WTC11 (cell line): ENCODE measurements at regions not wholly inside any gene's neighbourhood (a gene's known extent, or its start where the extent isn't known, plus 50 kb on each side); places are given as distances from the start of the nearest gene placed in this dataset.

ENCODE experiments used
- ATAC-seq: fragments of 200-7000 bp; cut with Tn5 transposase; 2 replicates; pipeline ENCODE4 v1.10.0; 2021; ENCODE audit warnings: mild to moderate bottlenecking, moderate library complexity
- CTCF ChIA-PET: fragments of 300-600 bp; sonication (Branson Sonifier 250); formaldehyde crosslinking; loops from one replicate; lab custom pipeline; 2021; ENCODE audit warnings: antibody characterized with exemption; lab: Charles Lee
- POLR2A ChIA-PET: fragments of 350-600 bp; sonication (Branson Sonifier 250); formaldehyde crosslinking; loops from one replicate; lab custom pipeline; 2021; ENCODE audit warnings: antibody characterized with exemption; lab: Charles Lee
- DNase-seq: peaks from one replicate; pipeline ENCODE4 v3.0.0; 2021; ENCODE audit warnings: low spot score
- H3K27ac Mint-ChIP-seq: 2 replicates; pipeline ENCODE4 v1.8.0; 2021; ENCODE audit warnings: mixed read lengths
- H3K27me3 Mint-ChIP-seq: 2 replicates; pipeline ENCODE4 v1.8.0; 2021; ENCODE audit warnings: low read depth, mild to moderate bottlenecking, moderate library complexity, mixed read lengths
- H3K36me3 Mint-ChIP-seq: 2 replicates; pipeline ENCODE4 v1.8.0; 2021; ENCODE audit warnings: mixed read lengths
- H3K4me1 Mint-ChIP-seq: 2 replicates; pipeline ENCODE4 v1.8.0; 2022; ENCODE audit warnings: mixed read lengths
- H3K4me3 Mint-ChIP-seq: 2 replicates; pipeline ENCODE4 v1.8.0; 2021; ENCODE audit warnings: mild to moderate bottlenecking, moderate library complexity, mixed read lengths
- H3K9me3 Mint-ChIP-seq: 2 replicates; pipeline ENCODE4 v1.8.0; 2021; ENCODE audit warnings: mixed read lengths
- CBFB ChIP-seq: sonication (generic); formaldehyde crosslinking; IDR thresholded peaks from 2 replicates; pipeline ENCODE4 v1.8.1; 2022; ENCODE audit warnings: mild to moderate bottlenecking, low read depth, missing genetic modification reagents
- ESRRA ChIP-seq: sonication (generic); formaldehyde crosslinking; IDR thresholded peaks from 2 replicates; pipeline ENCODE4 v1.8.1; 2022; ENCODE audit warnings: mild to moderate bottlenecking, missing genetic modification reagents, borderline replicate concordance
- HMGA2 ChIP-seq: fragments of 250-450 bp; sonication (Bioruptor Pico); IDR thresholded peaks from 2 replicates; pipeline ENCODE4 v1.4.0; 2021; ENCODE audit warnings: mild to moderate bottlenecking, moderate library complexity
- JAZF1 ChIP-seq: fragments of 250-450 bp; sonication (Bioruptor Pico); IDR thresholded peaks from 2 replicates; pipeline ENCODE4 v1.9.0; 2021; ENCODE audit warnings: moderate library complexity, mild to moderate bottlenecking, inconsistent platforms
- MLX ChIP-seq: sonication (generic); formaldehyde crosslinking; IDR thresholded peaks from 2 replicates; pipeline ENCODE4 v1.8.1; 2023; ENCODE audit warnings: mild to moderate bottlenecking, missing genetic modification reagents, moderate library complexity
- NR1H2 ChIP-seq: sonication (generic); formaldehyde crosslinking; IDR thresholded peaks from 2 replicates; pipeline ENCODE4 v1.9.0; 2021; ENCODE audit warnings: mild to moderate bottlenecking, moderate library complexity, missing genetic modification reagents
- PRDM15 ChIP-seq: sonication (generic); formaldehyde crosslinking; IDR thresholded peaks from 2 replicates; pipeline ENCODE4 v1.8.0; 2022; ENCODE audit warnings: missing genetic modification reagents
- RORB ChIP-seq: fragments of 250-450 bp; sonication (Bioruptor Pico); IDR thresholded peaks from 2 replicates; pipeline ENCODE4 v1.9.0; 2021; ENCODE audit warnings: mild to moderate bottlenecking
- ZNF317 ChIP-seq: sonication (generic); formaldehyde crosslinking; IDR thresholded peaks from 2 replicates; pipeline ENCODE4 v1.8.1; 2023; ENCODE audit warnings: low read depth, mild to moderate bottlenecking, moderate library complexity, missing genetic modification reagents, borderline replicate concordance
- ZNF396 ChIP-seq: fragments of 250-450 bp; sonication (Bioruptor Pico); IDR thresholded peaks from 2 replicates; pipeline ENCODE4 v1.8.0; 2021; ENCODE audit warnings: mild to moderate bottlenecking, moderate library complexity, borderline replicate concordance
- ZNF416 ChIP-seq: fragments of 250-450 bp; sonication (Bioruptor Pico); IDR thresholded peaks from 2 replicates; pipeline ENCODE4 v1.9.0; 2021; ENCODE audit warnings: mild to moderate bottlenecking, inconsistent platforms
- ZNF532 ChIP-seq: fragments of 250-450 bp; sonication (Bioruptor Pico); IDR thresholded peaks from 2 replicates; pipeline ENCODE4 v1.9.0; 2021; ENCODE audit warnings: mild to moderate bottlenecking, borderline replicate concordance
- TF ChIP-seq, protein P1 (sequence below): sonication (generic); formaldehyde crosslinking; IDR thresholded peaks from 2 replicates; pipeline ENCODE4 v1.8.0; 2023; ENCODE audit warnings: missing genetic modification reagents, mild to moderate bottlenecking, borderline replicate concordance
- TF ChIP-seq, protein P2 (sequence below): sonication (generic); formaldehyde crosslinking; IDR thresholded peaks from 2 replicates; pipeline ENCODE4 v1.8.0; 2022; ENCODE audit warnings: mild to moderate bottlenecking, missing genetic modification reagents
- TF ChIP-seq, protein P3 (sequence below): sonication (generic); formaldehyde crosslinking; IDR thresholded peaks from 2 replicates; pipeline ENCODE4 v1.8.1; 2022; ENCODE audit warnings: low read depth, missing genetic modification reagents, borderline replicate concordance

DNA sequence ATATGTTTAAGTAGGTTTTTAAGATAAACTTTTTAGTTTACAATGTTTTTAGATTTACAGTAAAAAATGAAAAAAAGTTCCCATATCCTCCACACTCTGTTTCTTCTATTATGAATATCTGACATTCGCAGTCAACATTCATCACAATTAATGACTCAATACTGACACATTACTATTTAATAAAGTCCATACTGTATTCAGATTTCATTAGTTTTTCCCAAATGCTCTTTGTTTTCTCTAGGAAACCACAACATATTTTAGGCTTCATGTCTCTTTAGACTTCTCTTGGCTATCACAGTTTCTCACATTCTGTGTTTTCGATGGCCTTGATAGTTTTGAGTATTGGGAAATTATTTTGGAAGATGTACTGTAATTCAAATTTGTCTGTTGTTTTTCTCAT lies 399.8 kb downstream of the SLC6A15 start:
- no peak for DNase-seq
- ChIA-PET POLR2A (no interaction called here), CTCF (no interaction called here)

More for the DNA sequence above, 399.8 kb downstream of the SLC6A15 start:
- Mint-ChIP-seq H3K36me3 (no peaks in the 10 kb centered on the region), H3K4me3 (no peak overlapping the region), H3K27me3 (no peaks in the 10 kb centered on the region), H3K4me1 (no peaks in the 10 kb centered on the region; the same call in none of the 2 replicates), H3K9me3 (no peaks in the 10 kb centered on the region), H3K27ac (no peak overlapping the region)
- no peak for ATAC-seq
- TF ChIP-seq HMGA2 (CRISPR knock-in tag) (no peak), NR1H2 (CRISPR knock-in tag) (no peak), CBFB (CRISPR knock-in tag) (no peak), PRDM15 (CRISPR knock-in tag) (no peak), ZNF396 (CRISPR knock-in tag) (no peak), JAZF1 (CRISPR knock-in tag) (no peak), ZNF416 (no peak), ZNF532 (no peak), ZNF317 (CRISPR knock-in tag) (no peak), RORB (CRISPR knock-in tag) (no peak), MLX (CRISPR knock-in tag) (no peak), ESRRA (no peak)
- TF ChIP-seq, protein P1, sequence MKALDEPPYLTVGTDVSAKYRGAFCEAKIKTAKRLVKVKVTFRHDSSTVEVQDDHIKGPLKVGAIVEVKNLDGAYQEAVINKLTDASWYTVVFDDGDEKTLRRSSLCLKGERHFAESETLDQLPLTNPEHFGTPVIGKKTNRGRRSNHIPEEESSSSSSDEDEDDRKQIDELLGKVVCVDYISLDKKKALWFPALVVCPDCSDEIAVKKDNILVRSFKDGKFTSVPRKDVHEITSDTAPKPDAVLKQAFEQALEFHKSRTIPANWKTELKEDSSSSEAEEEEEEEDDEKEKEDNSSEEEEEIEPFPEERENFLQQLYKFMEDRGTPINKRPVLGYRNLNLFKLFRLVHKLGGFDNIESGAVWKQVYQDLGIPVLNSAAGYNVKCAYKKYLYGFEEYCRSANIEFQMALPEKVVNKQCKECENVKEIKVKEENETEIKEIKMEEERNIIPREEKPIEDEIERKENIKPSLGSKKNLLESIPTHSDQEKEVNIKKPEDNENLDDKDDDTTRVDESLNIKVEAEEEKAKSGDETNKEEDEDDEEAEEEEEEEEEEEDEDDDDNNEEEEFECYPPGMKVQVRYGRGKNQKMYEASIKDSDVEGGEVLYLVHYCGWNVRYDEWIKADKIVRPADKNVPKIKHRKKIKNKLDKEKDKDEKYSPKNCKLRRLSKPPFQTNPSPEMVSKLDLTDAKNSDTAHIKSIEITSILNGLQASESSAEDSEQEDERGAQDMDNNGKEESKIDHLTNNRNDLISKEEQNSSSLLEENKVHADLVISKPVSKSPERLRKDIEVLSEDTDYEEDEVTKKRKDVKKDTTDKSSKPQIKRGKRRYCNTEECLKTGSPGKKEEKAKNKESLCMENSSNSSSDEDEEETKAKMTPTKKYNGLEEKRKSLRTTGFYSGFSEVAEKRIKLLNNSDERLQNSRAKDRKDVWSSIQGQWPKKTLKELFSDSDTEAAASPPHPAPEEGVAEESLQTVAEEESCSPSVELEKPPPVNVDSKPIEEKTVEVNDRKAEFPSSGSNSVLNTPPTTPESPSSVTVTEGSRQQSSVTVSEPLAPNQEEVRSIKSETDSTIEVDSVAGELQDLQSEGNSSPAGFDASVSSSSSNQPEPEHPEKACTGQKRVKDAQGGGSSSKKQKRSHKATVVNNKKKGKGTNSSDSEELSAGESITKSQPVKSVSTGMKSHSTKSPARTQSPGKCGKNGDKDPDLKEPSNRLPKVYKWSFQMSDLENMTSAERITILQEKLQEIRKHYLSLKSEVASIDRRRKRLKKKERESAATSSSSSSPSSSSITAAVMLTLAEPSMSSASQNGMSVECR (CRISPR knock-in tag): no peak
- TF ChIP-seq, protein P2, sequence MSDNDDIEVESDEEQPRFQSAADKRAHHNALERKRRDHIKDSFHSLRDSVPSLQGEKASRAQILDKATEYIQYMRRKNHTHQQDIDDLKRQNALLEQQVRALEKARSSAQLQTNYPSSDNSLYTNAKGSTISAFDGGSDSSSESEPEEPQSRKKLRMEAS (CRISPR knock-in tag): no peak
- TF ChIP-seq, protein P3, sequence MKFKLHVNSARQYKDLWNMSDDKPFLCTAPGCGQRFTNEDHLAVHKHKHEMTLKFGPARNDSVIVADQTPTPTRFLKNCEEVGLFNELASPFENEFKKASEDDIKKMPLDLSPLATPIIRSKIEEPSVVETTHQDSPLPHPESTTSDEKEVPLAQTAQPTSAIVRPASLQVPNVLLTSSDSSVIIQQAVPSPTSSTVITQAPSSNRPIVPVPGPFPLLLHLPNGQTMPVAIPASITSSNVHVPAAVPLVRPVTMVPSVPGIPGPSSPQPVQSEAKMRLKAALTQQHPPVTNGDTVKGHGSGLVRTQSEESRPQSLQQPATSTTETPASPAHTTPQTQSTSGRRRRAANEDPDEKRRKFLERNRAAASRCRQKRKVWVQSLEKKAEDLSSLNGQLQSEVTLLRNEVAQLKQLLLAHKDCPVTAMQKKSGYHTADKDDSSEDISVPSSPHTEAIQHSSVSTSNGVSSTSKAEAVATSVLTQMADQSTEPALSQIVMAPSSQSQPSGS: no peak
